GM19328 (cell line): ENCODE measurements at regions not wholly inside any gene's neighbourhood (a gene's known extent, or its start where the extent isn't known, plus 50 kb on each side); places are given as distances from the start of the nearest gene placed in this dataset.

ENCODE experiments used
- ATAC-seq: cut with Tn5 transposase; IDR thresholded peaks from one replicate; pipeline ENCODE4 v1.9.1; 2021; ENCODE audit warnings: mild to moderate bottlenecking, moderate library complexity; ENCODE audit not compliant: unreplicated experiment

DNA sequence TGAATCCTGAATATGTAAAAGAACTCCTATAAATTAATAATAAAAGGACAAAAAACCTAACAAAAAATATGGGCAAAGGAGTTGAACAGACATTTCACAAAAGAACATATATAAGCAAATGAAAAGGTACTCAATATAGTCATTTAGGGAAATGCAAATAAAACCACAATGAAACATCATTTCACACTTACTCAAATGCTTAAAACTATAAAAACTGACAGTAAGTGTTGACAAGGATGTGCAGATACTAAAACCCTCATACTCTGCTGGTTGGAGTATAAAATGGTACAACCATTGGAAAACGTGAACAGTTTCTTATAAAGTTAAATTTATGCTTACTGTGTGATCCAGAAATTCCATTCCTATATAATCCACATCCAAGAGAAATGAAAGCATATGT is 247.1 kb downstream of the GXYLT1 start:
- ATAC-seq = no peak

DNA sequence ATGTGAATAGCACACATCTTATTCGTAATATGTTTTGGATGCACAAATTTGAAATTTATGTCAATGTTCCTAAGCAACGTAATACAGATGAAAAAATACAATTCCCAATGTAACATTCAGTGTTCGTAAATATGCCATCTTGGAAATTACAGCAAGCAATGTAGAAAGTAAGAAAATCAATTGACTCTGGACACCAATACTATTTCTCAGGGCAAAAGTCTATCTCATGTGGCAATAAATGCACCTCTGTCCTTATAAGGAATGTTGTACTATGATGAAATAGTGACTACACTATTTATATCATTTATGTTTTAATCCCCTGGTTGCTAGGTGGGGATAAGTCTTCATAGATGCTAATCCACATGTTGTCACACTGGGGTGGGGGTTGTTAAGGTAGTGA is 251.2 kb downstream of the GXYLT1 start:
- no peak for ATAC-seq

DNA sequence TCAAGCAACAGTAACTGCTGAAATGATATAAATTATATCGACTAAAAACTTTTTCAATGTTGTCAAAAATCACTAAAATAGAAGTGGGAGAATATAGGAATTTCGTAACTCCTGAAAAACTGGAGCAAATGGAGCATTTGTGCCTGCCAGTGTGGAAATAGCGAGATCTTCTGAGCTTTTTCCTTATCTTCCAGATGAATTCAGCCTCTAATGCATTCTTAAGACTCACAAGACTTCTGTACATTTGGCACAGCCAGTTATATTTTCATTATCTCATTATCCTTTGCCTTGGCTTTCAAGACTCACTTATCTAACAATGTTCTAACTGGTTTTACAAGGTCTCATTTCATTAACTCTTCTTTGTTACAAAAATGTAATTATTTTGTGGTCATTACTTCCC is 252.4 kb downstream of the GXYLT1 start:
- no peak for ATAC-seq

DNA sequence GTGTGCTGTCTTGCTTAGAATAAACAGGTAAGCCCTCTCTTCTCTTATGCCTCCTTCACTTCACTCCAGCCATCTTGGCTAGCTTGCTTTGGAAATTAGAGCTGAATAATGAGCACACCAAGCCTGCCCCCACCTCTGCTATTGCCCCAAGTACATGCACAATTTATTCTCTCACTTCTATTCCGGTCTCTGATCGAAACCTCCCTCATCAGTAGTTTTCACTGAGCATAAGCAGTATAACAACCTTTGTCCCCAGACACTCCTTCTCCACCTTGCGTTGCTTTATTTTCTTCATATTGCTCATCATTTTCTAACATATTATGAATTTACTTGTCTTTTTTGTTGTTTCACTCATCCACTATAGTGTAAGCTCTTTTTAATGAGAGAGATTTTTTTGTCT is 253.4 kb downstream of the GXYLT1 start:
- no peak for ATAC-seq

DNA sequence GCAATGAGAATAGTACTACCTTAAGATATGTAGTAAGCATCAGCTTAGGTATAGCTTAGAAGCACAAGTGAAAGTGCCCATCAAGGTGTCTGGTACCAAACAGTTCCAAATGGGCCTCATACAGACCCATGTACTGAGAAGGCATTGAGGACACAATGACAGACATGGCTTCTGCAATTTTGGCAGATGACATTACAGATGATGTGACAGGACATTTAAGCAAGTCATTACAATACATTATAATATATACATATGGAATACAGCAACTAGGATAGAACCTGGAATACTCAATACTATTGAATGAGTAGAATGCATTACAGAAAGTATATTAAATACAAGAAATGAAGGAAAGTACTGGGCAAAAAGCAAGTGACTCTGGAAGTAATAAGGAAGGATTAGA is 256.4 kb downstream of the GXYLT1 start:
- ATAC-seq = no peak

DNA sequence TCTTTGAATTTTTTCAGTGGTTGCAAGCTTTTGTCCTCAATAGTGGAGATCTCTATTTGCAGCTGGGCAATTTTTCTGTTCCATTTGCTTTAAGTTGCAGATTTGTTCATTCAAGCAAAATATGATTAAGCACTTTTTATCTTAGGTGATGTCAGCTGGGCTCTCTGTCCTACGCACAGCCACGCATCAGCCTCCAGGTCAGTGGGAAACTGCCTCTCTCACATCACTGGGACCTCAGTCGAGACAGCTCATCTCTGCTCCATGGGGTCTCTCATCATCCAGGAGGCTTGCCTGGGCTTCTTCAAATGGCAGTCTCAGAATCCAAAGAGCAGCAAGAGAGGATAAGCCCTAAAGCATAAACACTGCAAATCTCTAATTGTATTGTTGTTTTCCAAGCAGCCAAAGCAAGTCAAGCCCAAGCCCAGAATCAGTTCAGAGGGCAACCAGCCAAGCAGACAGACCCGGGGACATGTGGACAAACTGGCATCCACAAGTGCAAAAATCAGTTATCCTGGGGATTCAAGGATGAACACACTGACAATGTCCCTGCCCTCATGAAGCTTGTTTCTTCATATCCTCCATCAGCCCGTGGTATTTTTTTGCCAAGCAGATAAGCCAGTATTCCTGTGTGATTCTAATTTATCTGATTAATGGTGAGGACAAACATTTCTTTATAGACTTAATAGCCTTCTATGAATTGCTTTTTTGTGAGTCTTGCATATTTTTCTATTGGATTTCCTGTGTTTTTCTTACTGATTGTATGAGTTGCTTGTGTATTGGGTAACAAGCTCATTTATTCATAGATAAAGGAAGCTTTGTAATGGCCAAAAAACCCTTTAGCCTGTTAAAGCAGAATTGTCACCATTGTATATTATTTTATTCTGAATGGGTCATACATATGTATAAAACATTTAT is 262.5 kb downstream of the GXYLT1 start:
- ATAC-seq = no peak

DNA sequence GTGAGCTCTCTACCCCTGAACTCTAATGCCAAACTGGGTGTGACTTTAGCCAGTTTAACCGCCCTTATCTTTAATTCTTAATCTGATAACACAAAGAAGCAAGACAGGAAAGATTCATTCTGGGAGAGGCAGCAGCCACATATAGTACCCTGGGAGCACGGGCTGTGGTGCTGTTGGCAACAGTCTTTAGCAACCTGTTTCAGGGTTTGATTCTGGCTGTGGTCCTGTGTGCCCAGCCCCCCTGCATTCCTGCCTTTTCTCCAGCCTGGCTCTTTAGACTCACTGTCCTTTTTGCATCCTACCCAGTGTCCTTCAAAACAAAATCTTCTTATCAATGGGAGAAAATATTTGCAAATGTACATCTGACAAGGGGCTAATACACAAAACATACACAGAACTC is 275.2 kb downstream of the GXYLT1 start:
- ATAC-seq = no peak

DNA sequence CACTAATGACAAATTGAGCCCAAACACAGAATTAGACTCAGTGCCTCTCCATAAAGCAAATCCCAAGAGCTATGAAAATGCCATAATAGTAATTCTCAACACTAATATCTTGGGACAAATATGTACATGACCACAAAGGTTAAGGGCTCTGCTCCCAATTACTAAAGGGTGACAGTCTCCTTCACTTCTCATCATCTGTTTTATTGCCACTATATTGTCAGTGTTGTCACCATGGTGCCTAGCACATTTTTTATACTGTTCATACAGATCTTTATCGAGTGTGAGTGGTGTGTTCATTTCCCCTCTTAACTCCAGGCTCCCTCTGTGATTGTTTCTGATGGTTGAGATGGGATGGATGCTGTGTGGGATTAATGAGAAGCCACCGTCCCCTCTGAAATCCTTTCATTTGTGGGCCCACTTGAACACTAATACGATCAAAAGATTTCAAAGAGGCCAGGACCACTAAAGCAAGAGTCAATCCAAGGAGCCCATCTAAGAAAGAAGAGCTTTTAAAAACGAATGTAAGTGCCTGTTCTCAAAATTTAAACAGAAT is 277.7 kb downstream of the GXYLT1 start:
- ATAC-seq = no peak

DNA sequence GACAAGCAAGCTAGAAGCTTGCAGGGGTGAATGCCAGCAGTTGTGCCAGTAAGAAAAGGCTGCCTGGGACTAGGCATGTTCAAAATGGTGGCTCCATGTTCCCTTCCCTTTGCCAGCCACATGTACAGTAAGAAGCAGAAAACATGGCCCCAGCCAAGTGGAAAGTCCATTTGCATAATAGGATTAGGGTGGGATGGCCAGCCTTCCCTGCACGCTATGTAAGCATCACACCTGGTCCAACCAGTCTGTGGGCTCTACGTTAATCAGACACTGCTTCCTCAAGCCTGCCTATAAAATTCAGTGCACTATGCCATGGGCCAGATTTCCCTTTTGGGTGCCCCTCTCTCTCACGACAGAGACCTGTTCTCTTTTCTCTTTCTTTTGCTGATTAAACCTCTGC is 288.4 kb downstream of the GXYLT1 start:
- ATAC-seq = no peak

DNA sequence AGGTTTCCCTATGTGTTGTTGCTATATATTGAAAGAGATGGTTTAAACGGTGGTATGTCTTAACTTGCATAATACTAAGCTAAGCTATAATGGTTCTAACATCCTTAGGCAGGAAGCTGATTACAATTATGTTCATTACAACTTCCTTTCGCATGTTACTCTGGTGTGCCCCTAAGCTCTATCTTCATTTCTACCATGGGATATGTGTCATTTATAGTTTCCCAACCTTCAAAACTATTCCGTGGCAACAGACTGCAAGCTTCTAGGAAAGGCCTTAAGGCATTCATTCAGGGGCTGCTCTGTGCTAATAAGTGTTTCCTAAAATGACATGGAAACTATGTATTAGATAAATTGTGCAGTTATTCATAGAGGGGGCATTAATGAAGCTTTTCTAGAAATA is 294.6 kb downstream of the GXYLT1 start:
- no peak for ATAC-seq

DNA sequence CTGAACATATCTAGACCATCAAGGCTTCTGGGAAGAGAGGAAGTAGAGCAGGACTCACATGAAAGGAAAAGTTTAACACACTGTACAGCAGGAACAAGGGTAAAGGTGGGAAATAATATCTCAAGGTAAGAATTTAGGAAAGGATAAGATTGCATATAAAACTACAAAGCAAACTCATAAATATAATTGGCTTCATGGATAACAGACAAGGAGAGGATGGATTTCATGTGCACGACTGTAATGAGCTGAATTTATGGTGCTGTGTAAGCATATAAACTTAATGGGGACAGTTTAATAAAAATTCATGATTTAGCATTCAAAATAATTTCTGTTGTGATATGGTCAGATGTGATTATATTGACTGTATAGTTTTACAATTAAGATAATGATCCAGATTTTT is 298.0 kb downstream of the GXYLT1 start:
- no peak for ATAC-seq

DNA sequence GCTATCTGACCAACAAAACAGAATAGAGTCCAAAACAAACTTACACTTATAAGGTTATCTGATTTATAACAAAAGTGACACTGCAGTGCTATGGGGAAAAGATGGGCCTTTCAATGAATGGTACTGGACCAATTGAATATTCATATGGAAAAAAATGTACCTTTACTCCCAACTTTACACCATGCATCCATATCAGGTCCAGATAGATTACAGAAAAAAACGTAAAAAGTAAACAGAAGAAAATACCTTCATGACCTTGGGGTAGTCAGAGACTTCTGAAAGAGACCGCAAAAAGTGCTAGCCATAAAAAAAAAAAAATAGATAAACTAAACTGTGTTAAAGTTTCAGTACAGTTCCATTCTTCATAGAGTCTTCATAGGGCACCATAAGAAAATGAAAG is 308.3 kb downstream of the GXYLT1 start:
- no peak for ATAC-seq

DNA sequence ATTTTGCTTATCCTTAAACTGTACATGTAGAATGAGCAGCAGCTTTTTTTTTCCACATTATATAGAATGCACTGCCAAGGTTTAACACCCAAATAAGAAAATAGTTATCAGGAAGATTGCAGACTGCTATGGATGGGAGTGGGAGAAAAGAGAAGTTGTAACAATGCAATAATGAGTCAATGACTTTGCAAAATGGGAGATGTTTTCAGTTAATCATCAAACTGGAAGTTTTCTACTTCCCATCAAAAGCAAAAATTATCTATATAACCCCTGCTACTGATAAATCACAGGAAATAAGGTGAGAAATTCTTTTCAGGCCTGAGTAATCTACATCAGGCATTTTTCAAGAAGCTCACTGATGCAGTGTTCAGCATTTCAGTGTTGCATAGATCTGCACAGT is 309.1 kb downstream of the GXYLT1 start:
- no peak for ATAC-seq

DNA sequence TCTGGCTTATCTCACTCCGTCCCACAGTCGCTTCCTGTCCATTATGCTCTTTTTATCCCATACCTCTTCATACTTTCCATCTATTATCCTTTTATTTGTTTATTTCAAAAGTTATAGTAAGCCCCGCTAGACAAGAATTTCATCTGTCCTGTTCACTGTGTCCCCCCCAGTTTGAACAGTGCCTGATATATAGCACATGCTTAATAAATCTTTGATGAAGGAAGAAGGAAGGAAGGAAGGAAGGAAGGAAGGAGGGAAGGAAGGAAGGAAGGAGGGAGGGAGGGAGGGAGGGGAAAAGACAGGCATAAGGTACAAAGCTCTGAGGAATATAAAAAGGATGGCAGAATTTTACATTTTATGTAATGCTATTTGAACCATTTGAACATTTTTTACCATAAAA is 324.7 kb downstream of the GXYLT1 start:
- ATAC-seq = no peak

DNA sequence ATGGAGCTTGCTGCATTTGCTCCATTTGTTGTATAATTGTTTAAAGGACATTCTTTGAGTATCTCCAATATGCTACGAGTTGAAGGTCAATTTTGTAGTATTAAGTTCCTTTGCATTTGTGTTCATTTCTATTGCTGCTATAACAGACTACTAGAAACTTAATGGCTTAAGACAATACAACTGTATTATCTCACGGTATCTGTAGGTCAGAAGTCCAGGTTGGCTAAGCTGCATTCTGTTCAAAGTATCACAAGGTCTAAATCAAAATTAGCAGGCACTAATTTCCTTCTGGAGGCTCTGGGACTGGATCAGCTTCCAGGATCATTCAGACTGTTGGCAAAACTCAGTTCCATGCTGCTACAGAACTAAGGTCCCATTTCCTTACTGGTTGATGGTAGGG is 340.6 kb downstream of the GXYLT1 start:
- ATAC-seq = no peak

DNA sequence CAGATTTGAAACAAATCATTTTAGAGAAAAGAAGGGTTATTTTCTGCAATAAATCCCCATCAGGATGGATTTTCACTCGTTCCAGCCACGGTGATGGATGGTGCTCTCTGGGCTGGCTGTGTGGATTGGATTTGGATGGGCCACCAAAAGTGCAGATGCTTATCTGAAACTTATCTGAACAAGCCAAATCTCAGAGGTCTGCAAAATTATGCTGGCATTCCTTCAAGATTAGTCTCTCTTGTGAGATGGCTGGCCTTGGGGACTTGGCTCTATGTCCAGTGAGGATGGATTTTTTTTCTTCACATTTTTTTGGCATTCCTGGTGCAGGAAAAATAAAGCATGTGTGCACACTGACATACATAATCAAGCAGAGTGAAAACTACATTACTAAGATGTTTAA is 341.9 kb downstream of the GXYLT1 start:
- no peak for ATAC-seq

DNA sequence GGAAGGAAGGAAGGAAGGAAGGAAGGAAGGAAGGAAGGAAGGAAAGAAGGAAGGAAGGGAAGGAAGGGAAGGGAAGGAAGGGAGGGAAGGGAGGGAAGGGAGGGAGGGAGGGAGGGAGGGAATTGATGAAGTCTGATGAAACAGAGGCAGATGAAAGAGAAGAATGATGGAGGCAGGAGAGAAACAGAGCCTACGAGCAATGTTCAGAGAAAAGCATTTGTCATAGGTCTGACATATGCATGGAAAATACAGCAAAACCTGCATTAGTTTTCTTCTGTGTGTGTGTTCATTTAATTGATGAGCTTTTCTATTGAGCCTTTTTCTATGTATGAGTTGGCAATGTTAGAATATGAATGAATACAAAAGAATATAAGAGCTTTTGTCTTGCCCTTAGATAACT is 343.4 kb downstream of the GXYLT1 start:
- no peak for ATAC-seq

DNA sequence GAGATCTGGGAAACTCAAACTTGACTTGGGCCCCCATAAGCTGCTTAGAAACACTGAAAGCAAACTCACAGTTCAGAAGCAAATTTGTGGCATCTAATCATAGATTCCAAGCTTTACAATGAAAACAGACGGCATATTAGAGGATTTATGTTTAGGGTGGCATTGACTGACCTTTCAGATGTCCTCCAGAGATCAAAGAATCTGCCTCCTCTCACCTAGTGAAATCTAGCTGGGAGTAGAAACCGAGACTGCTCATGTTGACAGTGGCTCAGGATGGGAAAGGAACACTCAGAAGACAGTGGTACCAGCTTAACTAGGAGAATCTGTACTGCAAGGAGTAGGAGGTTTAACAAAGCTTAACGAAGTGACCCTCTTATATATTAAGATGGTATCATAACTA is 345.0 kb downstream of the GXYLT1 start:
- no peak for ATAC-seq

DNA sequence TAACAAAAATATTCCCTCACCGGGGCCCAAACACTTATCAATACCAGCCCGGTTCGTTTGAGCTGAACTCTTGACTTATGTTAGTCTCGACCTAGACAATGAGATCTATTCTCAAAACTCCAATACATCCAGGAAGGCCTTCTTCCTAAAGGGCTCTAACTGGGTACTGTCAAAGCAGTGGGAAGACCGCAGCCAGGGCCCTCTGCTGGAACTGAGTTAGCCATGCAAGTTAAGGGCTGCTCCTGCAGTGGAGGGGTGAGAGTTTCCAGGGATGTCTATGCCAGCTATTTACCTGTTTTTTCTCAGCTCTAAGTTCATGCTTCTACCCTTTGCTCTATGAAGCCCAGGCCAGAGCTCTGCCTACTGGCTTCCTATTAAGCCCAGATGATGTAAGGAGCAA is 348.8 kb downstream of the GXYLT1 start:
- ATAC-seq = no peak

DNA sequence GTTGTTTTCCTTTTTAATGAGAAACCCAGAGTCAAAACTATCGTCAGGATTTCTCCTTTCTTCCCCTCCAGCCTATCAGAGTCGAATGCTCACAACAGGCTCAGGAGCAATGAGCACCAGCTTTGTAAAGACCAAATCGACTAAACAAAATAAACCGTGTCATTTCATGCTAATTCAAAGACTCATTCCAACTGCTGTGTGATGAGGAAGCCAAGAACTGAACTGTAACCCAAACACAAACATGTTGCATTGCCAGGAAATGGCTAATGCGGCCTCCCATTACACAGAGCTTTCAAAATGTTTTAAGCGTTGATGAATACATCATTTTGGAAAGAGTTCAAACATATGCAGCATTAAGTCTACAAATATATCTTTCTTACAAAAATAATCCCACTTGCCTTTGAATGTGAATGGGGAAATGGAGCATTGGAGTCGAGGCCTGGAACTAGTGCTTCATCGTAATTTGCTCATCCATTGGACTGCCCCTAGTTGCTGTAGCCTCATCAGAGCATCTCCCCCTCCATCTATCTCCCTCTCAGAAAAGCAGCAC is 349.5 kb downstream of the GXYLT1 start:
- no peak for ATAC-seq

DNA sequence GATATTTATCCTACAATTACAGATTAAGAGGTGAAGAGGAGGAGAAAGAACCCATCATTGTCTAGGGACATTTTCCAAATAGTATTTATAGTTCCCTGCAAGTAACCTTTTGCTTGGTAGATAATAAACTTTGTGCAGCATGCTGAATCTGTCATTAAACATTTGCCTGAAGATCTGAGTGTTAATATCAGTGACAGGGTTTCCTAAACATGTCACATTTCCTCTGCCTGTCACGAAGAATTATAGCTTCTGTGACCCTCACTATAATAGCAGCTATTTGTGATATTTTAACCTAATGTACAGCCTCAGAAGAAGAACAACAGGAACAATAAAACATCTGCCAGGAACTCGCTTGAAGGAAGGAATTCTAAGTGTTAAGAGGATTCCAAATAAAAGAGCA is 350.3 kb downstream of the GXYLT1 start:
- ATAC-seq = no peak

DNA sequence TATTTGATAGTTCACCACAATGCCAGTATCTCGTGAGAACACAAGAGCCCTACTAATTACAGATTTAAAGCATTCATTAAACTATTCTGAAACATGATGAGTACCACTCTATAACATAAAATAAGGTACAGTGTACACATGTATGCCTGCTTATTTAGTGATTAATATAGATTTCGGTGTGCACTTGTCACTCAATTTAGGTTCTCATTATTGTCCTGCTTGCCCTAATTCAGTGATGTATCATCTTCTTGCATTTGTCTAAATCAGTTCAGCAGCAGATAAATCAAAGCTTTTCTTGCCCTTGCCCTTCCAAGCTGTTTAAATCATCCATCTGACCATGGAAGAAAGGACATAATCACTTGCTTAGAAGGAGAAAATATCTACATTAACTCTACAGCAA is 359.7 kb downstream of the GXYLT1 start:
- ATAC-seq = no peak
